Activated CD8-positive, alpha-beta memory T cell treated with anti-CD3 and anti-CD28 coated beads for 1 hour (primary cell): ENCODE measurements at regions not wholly inside any gene's neighbourhood (a gene's known extent, or its start where the extent isn't known, plus 50 kb on each side); places are given as distances from the start of the nearest gene placed in this dataset.

Source experiments
- DNase-seq, 2 donors: peaks; one replicate each; pipeline ENCODE4 v3.0.0-alpha.2; 2020; ENCODE audit warnings: low read depth in 1 of 2; ENCODE audit errors: extremely low read depth in 1 of 2

DNA sequence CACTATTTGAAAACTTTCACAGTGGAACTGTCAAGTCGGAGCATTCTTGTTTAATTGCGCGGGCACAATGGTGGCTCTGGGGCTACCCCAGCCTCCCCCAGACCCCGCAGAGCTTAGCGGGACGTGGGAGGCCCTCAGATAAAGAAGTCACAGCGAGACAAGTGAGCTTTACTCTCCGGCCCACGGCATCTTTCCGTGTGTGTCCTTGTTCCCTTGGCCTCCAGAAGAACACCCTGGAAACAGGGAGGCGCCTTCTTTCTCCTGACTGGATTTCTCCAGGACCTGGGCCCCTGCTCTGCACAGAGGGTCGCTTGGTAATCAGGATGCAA, 382.8 kb downstream of the RRAGC start:
- no peak for DNase-seq

DNA sequence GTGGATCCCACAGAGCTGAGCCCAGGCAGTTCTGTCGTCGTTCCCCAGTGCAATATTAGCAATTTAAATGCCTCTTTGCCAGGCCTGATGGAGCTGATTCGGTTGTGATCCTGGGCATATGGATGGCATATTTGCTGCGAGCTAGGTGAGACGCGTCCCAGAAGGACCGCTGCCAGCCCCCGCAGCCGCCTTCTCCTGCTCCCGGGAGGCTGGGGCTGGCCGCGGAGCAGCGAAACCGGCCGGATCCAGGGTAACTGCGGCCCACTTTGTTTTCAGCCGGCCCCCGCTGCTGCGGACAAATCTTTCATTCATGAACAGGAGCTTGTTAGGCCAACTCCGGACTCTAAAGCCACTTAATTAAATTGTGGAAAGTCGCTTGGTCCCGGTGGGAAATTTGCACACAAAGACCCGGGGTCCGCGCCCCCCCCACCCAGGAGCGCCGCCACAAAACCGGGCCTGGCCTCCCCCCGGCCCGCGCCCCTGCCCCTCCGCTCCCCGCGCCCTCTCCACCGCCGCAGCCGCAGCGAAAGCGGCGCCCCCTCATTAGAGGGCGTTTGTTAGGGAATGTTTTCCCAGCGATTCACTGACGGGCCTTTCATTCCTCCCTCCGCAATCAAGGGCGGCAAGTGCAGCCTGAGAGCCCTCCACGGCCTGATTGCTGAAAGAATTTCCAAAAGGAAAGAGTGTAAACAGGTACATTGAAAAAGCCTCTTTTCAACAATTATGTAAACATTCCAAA, 383.3 kb downstream of the RRAGC start:
- no peak for DNase-seq

DNA sequence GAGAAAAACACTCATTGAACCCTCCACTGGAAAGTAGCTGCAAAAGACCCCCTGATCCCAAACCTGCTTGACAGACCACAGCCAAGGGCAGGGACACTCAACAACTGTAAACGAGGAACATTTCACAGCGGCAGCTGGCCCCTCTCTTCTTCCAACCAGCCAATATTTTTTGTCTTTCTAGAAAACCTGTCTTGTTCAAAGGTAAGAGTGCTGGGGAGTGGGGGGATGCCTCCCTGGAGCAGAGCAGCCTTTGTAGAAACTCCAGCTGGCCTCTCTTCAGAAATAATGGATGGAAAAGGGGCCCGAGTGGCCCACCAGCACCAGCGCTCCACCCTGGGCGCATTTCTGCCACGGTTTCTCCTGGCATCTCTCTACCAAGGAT, 384.0 kb downstream of the RRAGC start:
- no peak for DNase-seq

DNA sequence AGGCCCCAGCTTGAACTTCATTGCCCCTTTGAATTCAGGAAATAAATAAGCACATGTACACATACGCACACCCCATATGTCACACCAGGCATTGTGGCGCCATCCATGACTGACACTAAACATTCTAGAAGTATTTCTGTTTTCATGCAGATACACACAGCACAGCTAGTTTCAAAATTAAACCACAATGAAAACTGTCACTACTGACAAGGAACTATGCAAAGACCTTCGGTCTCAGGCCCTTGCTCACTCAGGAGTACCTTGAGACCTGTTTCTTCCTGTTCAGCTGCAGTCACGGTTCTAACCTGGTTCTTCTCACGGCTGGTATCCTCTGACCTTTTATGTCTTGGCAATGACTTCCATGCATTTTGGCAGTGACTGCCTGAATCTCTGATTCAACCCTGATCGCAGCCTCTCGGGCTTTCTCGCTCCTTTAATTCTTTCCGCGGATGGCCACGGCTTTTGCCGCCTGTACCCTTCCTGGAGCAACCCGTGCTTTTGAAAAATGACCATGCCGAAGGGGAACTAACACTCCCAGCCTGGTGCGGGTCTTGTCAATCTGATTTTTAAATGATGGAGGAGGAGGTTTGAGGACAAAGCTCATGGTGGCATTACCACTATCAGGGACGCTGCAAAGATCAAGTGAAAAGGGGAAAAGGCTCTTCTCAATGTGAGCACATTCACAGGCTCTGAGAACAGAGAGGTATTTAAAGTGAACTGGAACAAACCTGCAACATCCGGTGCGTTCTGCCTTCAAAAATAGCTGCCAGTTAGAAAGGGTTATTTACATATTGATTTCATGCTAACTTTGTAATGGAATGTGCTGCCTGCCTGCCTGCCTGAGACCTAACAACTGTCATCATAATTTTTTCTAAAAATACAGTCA, 384.6 kb downstream of the RRAGC start:
- no peak for DNase-seq

DNA sequence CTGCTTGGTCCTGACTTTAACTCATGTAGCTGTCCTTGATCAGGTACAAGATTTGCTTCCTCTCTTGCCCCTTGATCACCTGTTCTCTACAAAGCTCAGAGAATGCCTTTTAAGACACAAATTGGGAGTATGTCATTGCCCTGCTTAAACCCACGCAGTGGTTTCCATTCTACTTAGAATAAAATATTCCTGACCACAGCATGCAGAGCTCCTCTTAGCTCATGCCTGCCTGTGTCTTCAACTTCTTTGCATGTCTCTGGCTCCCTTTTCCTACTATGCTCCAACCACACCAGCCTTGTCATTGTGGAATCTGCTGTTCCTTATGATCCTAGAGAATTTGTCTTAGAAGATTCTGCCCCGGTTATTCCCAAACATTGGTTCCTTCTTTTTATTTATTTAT, 393.1 kb downstream of the RRAGC start:
- DNase-seq = no peak

DNA sequence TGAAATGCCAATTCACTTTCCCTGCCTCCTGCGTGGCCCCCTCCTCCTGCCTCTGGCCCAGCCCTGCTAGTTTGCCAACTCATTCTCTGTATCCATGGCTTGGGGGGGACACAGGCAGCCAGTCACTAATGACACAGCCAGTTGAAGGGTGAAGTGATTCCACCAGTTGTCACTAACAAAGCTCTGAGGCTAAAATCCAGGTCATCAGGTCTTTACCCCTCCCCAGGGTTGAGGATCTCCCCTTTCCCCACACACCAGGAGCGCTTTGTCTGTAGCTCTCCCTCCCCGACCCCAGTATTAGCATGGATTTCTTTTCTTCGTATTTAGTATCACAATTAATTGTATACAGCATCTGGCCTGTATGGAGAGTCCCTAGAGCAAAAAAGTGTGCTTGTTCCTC, 394.1 kb downstream of the RRAGC start:
- DNase-seq = no peak

DNA sequence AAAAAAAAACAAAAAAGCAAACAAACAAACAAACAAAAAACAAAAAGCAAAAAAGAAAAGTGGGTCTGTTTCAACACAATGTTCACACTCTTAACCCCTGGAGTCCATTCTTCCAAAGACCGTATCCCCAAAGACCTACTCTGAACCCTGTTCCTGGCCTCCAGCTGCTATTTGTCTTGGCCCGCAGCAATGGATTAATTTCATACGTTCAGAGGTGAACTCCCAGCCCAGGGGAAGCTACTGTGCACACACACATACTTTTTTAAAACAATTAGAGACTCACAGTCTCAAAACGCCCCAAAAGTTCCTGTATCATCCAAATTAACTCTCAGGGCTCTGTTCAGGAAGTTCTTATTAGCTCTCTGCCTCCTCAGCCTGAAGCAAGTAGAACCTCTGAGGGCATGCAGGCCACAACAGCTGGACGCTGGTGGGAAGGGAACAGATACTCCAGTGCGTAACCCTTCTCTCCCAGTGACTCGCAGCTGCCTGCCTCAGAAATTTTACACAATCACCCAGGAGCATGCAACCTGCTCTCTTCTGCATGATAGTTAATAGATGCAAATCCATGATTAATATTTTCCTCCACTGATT, 395.4 kb downstream of the RRAGC start:
- no peak for DNase-seq

DNA sequence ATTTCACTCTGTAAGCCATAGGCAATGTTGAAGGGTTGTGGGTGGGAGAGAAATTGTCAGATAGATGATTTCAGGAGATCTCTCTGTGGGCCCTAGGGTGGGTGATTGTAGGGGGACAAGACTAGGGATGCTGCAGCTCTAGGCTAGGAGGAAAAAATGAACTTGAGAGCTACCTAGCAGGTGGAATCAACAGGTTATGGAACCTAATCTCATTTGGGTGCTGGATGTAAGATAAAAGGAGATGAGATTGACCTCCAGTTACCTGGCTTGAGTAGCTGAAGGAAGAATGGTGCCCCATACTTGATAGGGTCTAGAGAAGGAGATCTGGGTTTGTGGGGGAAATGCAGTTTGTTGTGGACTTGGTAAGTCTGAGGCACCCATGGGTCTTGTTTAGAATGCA, 396.5 kb downstream of the RRAGC start:
- DNase-seq = no peak

DNA sequence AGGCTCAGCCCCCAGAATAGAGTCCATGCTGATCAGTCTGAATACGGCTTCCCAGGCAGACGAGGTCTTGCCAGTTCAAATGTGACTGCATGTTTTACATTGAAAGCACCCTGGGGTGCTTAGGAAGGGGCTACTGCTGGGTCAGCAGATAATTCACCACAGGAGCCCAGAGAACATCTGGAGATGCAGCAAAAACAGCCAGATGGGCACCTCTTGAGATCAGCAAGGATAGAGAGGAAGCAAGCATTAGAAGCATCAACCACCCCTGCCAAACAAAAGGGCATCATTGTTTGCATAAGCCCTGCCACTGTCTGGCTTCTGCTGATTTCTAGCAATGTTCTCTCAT, 403.1 kb downstream of the RRAGC start:
- no peak for DNase-seq

DNA sequence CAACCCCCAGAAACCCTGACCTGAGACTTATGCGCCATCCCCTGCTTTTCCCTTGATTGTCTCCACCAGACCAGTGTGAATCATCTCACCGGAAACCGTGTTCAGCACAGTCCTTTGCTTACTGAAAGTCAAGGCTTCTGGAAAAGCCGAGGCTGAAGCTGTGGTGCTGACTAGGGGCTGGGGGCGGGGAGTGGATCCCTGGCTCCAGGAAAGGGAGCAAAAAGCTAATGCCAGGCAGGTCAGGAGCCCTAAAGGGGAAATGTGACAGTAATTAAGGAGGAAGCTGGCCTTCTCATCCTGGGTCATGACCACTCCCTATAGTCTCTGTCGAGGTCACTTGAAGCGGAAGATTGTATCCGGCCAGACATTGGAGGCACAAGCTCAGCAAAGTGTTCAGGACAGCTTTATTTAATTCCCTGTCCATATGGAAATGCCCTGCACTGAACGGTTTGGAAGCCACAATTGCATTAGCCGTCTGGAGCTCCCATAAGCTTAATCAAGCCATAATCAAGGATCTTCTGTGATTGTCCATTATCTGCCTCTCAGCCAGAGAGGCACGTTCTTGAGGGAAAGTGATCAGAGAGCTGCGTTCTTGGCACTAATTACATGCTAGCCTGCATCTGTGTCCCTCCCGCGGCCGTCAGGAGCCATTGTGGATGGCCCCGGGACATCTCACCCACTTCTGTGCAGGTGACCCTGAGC, 403.6 kb downstream of the RRAGC start:
- no peak for DNase-seq

DNA sequence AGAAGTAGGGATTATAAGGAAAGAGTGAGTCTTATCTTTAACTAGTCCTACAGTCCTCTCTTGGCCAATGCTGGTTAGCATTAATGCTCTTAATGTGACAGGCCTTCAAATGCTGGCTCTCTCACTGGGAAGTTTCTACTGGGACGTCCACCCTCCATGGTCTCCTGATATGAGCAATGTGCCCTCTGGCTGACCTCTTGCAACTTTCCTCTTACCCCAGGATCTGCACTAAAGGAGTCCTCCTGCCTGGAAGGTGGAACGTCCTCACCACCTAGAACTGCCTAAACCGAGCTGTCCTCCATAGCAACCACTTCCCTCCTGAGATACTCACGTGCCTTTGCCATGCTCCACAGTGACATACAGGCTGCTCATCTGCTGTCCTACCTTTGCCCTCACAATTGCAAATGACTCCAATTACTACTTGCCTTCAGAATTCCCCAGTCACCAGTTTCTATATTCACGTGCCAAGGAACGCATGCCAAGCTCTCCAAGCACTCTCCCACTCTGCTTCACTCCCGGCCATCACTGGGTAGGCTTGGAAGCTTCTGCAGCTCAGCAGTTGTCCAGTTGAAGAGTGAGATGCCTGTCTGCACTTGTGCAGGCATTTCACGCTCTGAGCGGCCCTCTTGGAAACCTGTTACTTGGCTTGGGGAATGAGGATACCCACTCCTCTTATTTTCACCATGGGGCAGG, 404.7 kb downstream of the RRAGC start:
- no peak for DNase-seq

DNA sequence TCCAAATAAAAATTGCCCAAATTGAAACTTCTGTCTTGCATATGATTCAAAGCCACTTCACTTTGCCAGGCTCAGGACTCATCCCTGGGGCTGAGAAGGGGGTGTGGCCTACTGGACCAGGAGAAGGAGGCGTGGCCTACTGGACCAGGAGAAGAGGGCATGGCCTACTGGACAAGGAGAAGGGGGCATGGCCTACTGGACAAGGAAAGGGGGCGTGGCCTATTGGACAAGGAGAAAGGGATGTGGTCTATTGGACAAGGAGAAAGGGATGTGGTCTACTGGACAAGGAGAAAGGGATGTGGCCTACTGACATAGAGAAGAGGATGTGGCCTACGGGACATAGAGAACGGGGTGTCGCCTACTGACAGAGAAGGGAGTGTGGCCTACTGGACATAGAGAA, 405.3 kb downstream of the RRAGC start:
- no peak for DNase-seq

DNA sequence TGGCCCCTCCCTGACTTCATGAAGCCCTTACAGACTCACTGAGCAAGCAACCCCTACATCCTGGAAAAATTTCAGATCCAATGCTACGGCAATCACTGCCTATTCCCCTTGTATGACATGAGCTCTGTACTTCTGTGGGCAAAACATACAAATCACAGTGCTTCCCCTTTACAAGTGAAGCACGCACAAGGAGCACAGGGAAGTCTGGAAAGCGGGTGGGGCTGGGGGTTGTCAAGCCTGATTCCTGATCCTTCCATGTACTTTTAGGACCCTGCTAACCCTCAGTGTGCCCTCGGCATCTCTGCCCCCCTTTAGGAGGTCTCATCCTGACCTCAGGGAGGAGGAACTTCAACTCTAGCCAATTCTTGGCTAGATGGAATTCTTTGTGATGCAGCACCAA, 405.7 kb upstream of the POU3F1 start:
- no peak for DNase-seq

DNA sequence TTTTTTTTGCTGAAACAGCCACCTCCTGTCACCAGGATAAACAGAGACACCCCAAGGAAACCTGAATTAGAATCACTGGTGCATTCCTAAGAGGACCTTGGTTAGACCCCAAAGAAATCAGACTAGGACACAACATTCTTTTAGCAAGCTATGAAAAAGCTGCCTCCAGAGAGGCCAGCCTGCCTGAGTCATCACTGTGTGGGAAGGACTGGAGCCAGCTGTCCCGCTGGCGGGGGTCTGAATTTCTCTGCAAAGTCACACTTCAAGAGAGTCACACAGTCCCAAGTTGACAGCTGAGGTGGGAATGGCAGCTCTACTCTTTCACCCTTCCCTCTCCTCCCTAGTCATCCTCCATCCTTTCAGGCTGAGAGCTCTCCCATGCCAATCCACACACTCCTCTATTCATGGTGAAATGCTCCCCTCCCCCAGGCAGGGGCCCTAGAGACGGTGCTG, 405.0 kb upstream of the POU3F1 start:
- DNase-seq = no peak

DNA sequence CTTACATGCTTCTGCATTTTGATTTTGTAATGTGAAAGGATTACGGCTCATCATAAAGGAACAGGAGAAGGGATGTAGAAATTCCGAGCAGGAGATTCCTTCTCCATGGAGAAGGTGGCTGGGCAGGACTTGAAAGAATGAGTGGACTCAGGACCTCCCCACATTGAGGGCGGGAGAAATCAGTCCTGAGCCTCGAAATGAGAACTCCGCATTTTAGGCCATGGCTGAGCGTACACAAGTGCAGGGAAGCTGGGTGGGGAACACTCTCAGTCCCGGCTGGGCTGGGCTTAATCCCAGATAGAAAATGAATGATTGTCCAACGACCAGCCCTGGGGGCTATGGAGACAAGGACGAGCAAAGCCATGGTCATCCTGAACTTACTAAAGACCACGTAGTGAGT, 402.3 kb upstream of the POU3F1 start:
- DNase-seq = no peak

DNA sequence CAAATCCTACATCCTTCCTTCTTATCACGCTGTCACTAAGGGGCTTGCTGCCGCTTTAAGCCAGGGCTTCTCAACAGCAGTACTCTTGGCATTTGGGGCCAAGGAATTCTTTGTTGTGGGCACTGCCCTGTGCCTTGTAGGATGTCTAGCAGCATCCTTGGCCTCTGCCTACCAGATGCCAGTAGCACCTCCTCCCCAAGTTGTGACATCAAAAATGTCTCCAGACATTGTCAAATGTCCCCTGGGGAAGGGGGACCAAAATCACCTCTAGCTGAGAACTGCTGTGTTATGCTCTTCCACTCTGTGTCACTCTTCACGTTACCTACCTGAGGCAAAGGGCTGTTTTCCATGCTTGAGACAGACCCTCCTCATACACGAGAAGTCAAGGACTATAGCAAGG, 400.3 kb upstream of the POU3F1 start:
- DNase-seq = no peak

DNA sequence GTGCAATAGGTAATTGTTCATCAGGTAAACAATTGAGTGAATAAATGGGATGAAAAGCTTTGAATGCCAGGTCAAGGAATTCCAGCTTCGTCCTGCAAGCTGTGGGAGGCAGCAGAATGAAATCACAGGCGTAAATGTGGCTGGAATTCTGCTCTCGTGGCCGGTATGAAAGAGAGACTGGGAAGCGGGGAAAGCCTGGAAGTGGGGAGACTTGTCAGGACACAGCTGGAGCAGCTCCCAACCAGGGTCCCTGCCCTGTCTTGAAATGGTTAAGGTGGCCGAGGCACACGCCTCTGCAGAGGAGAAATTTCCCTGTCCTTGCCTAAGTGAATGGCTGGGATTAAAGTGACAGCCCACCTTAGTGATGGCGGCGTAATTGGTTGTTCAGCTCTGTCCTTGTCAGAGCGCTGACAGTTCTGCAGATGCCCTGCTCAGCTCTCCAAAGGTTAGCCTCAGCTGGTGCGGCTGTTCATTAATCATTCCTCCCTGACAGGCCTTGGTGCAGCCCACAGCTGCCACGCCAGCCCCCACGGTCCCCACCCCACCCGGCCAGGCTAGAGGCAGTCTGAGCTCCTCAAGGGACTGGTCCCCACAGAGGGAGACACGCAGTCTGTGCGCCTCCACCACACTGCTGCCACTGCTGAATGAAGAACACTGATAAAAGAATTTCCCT, 398.3 kb upstream of the POU3F1 start:
- no peak for DNase-seq

DNA sequence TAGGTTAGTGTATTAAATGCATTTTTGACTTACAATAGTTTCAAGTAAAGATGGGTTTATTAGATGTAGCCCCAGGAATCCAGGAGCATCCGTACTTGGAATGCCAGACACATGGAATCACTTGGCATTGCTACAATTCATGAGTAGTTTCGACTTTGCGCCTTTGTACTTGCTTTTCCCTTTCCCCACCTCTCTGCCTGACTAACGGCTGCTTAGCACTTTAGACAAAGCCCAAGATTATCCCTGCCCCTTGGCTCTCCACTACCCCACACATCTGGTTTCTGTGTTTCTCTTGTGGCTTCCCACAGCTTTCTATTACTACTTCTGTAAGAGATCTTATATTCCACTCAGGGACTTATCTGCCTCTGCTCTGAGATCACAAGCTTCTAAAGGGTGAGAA, 397.7 kb upstream of the POU3F1 start:
- no peak for DNase-seq

DNA sequence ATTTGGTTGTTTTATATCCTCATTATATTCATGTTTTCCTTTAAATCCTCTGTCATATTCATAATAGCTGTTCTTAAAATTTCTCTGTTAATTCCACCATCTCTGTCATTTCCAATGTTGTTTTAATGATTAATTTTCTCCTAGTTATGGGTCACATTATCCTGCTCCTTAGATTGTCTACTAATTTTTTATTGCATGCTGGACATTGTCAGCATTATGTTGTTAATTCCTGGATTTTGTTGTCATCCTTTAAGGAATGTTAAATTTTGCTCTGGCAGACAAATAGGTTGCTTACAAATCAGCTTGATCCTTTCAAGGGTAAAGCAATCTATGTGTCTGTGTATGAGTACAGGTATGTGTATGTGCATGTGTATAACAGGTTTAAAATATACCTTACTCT, 393.8 kb upstream of the POU3F1 start:
- DNase-seq = no peak

DNA sequence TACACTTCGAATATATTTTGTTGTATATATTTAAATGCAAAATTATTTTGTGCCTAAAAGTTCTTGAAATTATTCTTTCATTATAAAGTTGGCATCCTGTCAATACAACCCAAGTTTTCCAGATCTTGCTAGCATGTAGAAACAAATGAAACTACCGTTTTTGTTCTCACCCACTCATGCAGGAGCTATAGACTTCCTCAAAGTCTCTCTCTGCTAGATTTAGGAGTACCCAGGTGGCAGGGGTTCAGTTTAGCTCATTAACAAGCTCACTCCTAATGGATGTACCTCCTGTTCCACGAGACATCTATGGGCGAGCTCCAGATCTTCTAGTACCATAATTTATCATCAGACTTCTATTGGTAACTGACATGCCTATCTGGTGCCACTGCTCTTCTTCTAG, 390.2 kb upstream of the POU3F1 start:
- DNase-seq = no peak
